ENCODE measurements at regions not wholly inside any gene's neighbourhood (a gene's known extent, or its start where the extent isn't known, plus 50 kb on each side); places are given as distances from the start of the nearest gene placed in this dataset.

DNA sequence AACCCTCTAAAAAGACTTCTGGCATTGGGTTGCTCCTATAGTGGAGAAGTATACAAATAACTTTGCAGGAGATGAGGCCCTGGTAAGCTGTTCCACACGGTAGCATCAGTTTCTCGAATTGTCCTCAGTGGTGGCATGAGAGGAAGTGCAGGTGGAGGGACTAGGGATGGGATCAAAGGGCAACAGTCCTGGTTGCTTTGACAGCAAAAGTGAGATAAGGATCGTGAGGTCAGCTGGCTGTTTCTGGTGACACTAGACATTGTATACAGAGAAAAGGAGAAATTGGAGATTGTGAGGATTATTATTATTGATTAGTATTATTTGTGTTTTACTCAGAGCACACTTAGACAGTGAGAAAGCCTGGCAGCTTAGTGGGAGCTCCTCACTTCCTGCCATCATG, 61.3 kb upstream of the EXOC2 start:
- intact Hi-C loops (cut with DNase I) = no loop called here
- WGBS, 2 donors = 73 to 81% methylated on average over 3 of the region's 3 CpGs

DNA sequence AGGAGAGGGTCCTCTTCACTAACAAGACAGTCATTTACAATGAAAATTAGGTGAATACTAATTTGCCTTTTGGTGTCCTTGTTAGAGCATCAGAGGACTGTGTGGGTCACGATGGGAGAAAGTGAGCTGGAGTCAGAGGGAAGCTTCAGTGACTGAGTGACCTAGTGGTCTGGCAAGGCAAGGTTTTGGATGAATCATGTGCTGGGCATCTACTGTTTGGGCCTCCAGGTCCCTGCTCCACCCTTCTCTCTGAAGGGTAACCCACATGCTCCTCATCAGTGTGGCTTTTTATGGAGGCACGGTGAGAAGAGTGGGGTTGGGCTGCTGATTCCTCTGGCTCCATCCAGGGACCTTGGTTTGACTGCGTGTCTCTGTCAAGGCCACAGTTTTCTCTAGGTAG, 60.5 kb upstream of the EXOC2 start:
- ATAC-seq (ENCODE audit: low FRiP score) (no peak), DNase-seq (no peak)
- peaks cover 1% of the 10 kb centered on the region for H3K9me3 ChIP-seq (ENCODE audit: control insufficient read depth, low read length)
- no peak overlapping the region for H3K27ac ChIP-seq (ENCODE audit: low read depth in 1 of 2, low read length in 2 of 2)
- no peaks in the 10 kb centered on the region for H3K4me1 ChIP-seq (ENCODE audit: control insufficient read depth in 1 of 2, insufficient read depth in 2 of 2, low read length in 2 of 2)
- H3K36me3 ChIP-seq (ENCODE audit: control insufficient read depth in 1 of 2, insufficient read depth in 2 of 2, low read length in 1 of 2) = no peaks in the 10 kb centered on the region
- intact Hi-C loops (cut with DNase I) = no loop called here
- H3K4me3 ChIP-seq (ENCODE audit: low read length in 2 of 2) = no peak overlapping the region
- 86 to 87% methylated on average over 3 of the region's 3 CpGs for WGBS, 2 donors
- H3K27me3 ChIP-seq (ENCODE audit: control insufficient read depth in 1 of 2, insufficient read depth in 2 of 2, low read length in 1 of 2) = peaks cover 0 to 1% of the 10 kb centered on the region in 2 donors

More for the DNA sequence above, 61.3 kb upstream of the EXOC2 start:
- Histone ChIP-seq H3K36me3 (ENCODE audit: control insufficient read depth in 1 of 2, insufficient read depth in 2 of 2, low read length in 1 of 2) (no peaks in the 10 kb centered on the region), H3K27ac (ENCODE audit: low read depth in 1 of 2, low read length in 2 of 2) (no peak overlapping the region), H3K9me3 (ENCODE audit: control insufficient read depth, low read length) (peaks cover 1% of the 10 kb centered on the region), H3K27me3 (ENCODE audit: control insufficient read depth in 1 of 2, insufficient read depth in 2 of 2, low read length in 1 of 2) (no peaks in the 10 kb centered on the region), H3K4me3 (ENCODE audit: low read length in 2 of 2) (no peak overlapping the region), H3K4me1 (ENCODE audit: control insufficient read depth in 1 of 2, insufficient read depth in 2 of 2, low read length in 2 of 2) (no peaks in the 10 kb centered on the region)
- ATAC-seq (ENCODE audit: low FRiP score) = no peak
- DNase-seq = no peak

DNA sequence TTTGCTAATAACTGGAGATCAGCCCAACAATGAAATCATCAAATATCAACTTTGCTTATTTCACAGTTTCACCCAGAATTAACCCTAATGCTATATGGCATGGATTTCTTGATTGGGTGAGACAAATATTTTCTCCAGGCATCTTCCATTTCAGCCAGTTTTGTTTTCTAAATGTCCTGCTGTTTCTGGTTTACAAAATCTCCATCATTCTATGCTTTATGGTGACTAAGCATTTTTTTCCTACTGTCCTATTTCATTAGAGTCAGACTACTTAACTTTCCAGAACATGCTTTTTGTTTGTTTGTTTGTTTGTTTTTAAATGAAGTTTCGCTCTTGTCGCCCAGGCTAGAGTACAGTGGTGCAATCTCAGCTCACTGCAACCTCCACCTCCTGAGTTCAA, 59.5 kb upstream of the EXOC2 start:
- H3K27ac ChIP-seq (ENCODE audit: low read depth in 1 of 2, low read length in 2 of 2) = no peak overlapping the region
- ATAC-seq (ENCODE audit: low FRiP score) (no peak), DNase-seq (no peak)
- 92 to 96% methylated on average over 2 of the region's 2 CpGs for WGBS, 2 donors
- peaks cover 1% of the 10 kb centered on the region for H3K9me3 ChIP-seq (ENCODE audit: control insufficient read depth, low read length)
- peaks cover 0 to 1% of the 10 kb centered on the region in 2 donors for H3K27me3 ChIP-seq (ENCODE audit: control insufficient read depth in 1 of 2, insufficient read depth in 2 of 2, low read length in 1 of 2)
- H3K36me3 ChIP-seq (ENCODE audit: control insufficient read depth in 1 of 2, insufficient read depth in 2 of 2, low read length in 1 of 2) = no peaks in the 10 kb centered on the region
- intact Hi-C loops (cut with DNase I) = no loop called here
- no peak overlapping the region for H3K4me3 ChIP-seq (ENCODE audit: low read length in 2 of 2)
- no peaks in the 10 kb centered on the region for H3K4me1 ChIP-seq (ENCODE audit: control insufficient read depth in 1 of 2, insufficient read depth in 2 of 2, low read length in 2 of 2)

DNA sequence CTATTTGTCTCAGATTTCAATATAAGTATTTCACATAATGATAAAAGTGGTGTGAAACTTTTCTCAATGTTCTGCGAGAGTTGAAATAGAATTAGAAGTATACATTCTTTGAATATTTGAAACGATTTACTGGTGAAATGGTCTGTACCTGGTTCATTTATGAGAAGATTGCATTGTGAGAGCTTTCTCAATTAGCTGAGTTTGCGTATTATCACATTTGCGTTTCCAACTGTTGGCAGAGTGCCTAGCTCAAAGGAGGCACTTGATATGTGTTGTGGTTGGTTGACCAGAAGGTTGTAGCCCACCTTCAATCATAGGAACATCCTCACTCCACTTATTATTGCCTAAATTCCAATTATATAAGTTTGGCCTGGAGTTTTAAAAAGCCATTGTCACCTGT, 58.8 kb upstream of the EXOC2 start:
- Histone ChIP-seq H3K9me3 (ENCODE audit: control insufficient read depth, low read length) (peaks cover 1% of the 10 kb centered on the region), H3K36me3 (ENCODE audit: control insufficient read depth in 1 of 2, insufficient read depth in 2 of 2, low read length in 1 of 2) (no peaks in the 10 kb centered on the region), H3K4me1 (ENCODE audit: control insufficient read depth in 1 of 2, insufficient read depth in 2 of 2, low read length in 2 of 2) (no peaks in the 10 kb centered on the region), H3K4me3 (ENCODE audit: low read length in 2 of 2) (no peak overlapping the region), H3K27me3 (ENCODE audit: control insufficient read depth in 1 of 2, insufficient read depth in 2 of 2, low read length in 1 of 2) (peaks cover 0 to 1% of the 10 kb centered on the region in 2 donors), H3K27ac (ENCODE audit: low read depth in 1 of 2, low read length in 2 of 2) (no peak overlapping the region)
- DNase-seq (no peak), ATAC-seq (ENCODE audit: low FRiP score) (no peak)
- intact Hi-C loops (cut with DNase I) = no loop called here
- 36 to 40% methylated on average over 4 of the region's 4 CpGs for WGBS, 2 donors

DNA sequence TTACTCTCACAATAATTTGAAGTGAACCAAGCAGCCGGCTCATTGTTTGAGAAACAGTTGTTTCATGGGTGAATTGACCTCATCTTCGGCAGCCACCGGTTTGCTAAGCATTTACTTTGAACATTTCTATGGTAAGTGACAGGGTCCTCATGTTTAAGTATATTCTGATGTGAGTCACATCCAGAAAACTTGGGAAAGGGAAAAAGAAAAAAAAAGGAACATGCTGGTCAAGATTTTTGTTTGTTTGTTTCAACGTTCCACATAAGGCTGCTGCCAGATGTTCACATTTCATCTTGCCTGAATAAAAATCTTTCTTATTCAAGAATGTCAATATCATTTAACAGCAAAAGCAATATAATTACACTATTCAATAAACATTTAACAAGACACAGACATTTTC, 55.0 kb upstream of the EXOC2 start:
- Histone ChIP-seq H3K4me1 (ENCODE audit: control insufficient read depth in 1 of 2, insufficient read depth in 2 of 2, low read length in 2 of 2) (no peaks in the 10 kb centered on the region), H3K27ac (ENCODE audit: low read depth in 1 of 2, low read length in 2 of 2) (no peak overlapping the region), H3K27me3 (ENCODE audit: control insufficient read depth in 1 of 2, insufficient read depth in 2 of 2, low read length in 1 of 2) (peaks cover 0 to 1% of the 10 kb centered on the region in 2 donors), H3K9me3 (ENCODE audit: control insufficient read depth, low read length) (peaks cover 1% of the 10 kb centered on the region), H3K36me3 (ENCODE audit: control insufficient read depth in 1 of 2, insufficient read depth in 2 of 2, low read length in 1 of 2) (no peaks in the 10 kb centered on the region), H3K4me3 (ENCODE audit: low read length in 2 of 2) (no peak overlapping the region)
- DNase-seq (no peak), ATAC-seq (ENCODE audit: low FRiP score) (no peak)
- intact Hi-C loops (cut with DNase I) = no loop called here
- WGBS, 2 donors = 62 to 73% methylated on average over 4 of the region's 4 CpGs

DNA sequence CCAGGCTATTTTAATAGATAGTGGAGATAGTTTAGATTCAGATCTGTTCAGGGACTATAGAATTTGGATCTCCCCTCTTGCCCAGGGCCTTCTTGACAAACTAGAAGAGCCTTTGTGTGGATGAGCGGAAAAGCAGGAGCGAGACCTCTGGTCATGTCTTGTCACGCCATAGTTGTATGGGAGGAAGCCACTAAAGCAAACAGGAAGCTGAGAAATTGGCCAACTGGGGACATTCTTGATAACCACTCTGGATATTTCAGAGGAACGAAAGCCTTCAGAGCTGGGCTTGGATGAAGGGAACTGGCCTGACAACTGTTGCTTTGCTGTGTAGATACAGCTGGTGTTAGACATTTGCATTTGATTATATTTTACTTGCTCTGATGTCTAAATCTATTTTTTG, 54.1 kb upstream of the EXOC2 start:
- H3K27ac ChIP-seq (ENCODE audit: low read depth in 1 of 2, low read length in 2 of 2) = no peak overlapping the region
- H3K36me3 ChIP-seq (ENCODE audit: control insufficient read depth in 1 of 2, insufficient read depth in 2 of 2, low read length in 1 of 2) = no peaks in the 10 kb centered on the region
- peaks cover 1% of the 10 kb centered on the region for H3K9me3 ChIP-seq (ENCODE audit: control insufficient read depth, low read length)
- WGBS, 2 donors = 76 to 80% methylated on average over 4 of the region's 4 CpGs
- DNase-seq (no peak), ATAC-seq (ENCODE audit: low FRiP score) (no peak)
- no peak overlapping the region for H3K4me3 ChIP-seq (ENCODE audit: low read length in 2 of 2)
- no peaks in the 10 kb centered on the region for H3K4me1 ChIP-seq (ENCODE audit: control insufficient read depth in 1 of 2, insufficient read depth in 2 of 2, low read length in 2 of 2)
- H3K27me3 ChIP-seq (ENCODE audit: control insufficient read depth in 1 of 2, insufficient read depth in 2 of 2, low read length in 1 of 2) = peaks cover 0 to 1% of the 10 kb centered on the region in 2 donors
- intact Hi-C loops (cut with DNase I) = no loop called here

DNA sequence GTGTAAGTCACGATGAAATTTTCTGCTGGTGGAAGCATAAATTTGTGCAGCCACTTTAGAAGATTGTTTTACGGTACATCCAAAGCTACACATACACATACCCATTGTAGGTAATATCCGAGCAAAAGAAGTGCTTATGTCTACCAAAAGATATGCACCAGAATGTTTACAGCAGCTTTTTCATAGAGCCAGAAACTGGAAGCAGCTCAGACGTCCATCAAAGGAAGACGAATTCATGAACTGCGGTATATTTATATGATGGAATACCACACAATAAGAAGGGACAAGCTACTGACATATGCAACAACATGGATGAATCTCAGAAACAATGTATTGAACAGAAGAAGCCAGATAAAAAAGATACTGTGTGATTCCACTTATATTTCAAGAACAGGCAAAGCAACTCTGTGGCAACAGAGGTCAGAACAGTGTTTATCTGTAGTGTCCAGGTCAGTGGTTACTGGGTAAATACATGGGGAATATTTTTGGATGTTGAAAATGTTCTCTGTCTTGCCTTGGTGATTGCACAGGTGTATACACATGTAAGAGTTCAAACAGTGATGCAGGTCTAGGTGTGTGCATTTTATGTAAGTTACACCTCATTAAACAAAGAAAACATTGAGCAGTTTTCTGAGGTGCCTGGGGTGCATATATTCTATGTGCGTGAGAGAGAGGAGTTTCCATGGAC, 51.9 kb upstream of the EXOC2 start:
- no peak overlapping the region for H3K27ac ChIP-seq (ENCODE audit: low read depth in 1 of 2, low read length in 2 of 2)
- ATAC-seq (ENCODE audit: low FRiP score) (no peak), DNase-seq (no peak)
- peaks cover 1% of the 10 kb centered on the region for H3K9me3 ChIP-seq (ENCODE audit: control insufficient read depth, low read length)
- peaks cover 0 to 1% of the 10 kb centered on the region in 2 donors for H3K27me3 ChIP-seq (ENCODE audit: control insufficient read depth in 1 of 2, insufficient read depth in 2 of 2, low read length in 1 of 2)
- H3K36me3 ChIP-seq (ENCODE audit: control insufficient read depth in 1 of 2, insufficient read depth in 2 of 2, low read length in 1 of 2) = no peaks in the 10 kb centered on the region
- H3K4me1 ChIP-seq (ENCODE audit: control insufficient read depth in 1 of 2, insufficient read depth in 2 of 2, low read length in 2 of 2) = no peaks in the 10 kb centered on the region
- intact Hi-C loops (cut with DNase I) = no loop called here
- WGBS, 2 donors = 71 to 74% methylated on average over 7 of the region's 7 CpGs
- H3K4me3 ChIP-seq (ENCODE audit: low read length in 2 of 2) = no peak overlapping the region

DNA sequence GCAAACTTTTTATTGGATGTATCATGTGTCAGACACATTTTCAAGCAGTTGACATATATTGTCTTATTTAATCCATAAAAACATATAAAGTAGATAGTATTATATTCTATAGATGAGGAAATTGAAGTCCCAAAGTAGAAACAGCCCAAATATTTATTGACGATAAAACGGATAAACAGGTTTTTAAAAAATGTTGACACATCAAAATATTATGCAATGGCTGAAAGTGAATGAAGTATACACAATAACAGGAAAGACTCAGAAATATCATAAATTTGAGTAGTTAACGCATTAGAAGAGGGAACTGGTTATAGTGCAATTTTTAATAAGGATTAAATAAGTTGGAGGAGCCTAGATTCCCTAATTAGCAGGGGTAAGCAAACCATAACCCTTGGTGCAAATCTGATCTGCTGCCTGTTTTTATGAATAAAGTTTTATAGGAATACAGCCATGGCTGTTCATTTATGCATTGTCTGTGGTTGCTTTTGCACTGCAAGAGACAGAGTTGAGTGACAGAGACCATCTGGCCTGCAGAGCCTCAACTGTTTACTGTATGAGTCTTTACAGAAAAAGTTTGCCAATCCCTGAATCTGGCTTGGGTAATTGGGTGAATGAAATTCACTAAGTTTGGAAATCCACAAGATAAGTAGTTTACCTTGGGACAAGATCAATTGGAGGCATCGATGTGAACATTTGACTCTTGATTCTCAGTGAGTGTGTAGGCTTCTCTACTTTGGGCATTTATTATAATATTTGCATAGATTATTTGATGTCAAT, 50.6 kb upstream of the EXOC2 start:
- Histone ChIP-seq H3K27ac (ENCODE audit: low read depth in 1 of 2, low read length in 2 of 2) (no peak overlapping the region), H3K4me3 (ENCODE audit: low read length in 2 of 2) (no peak overlapping the region), H3K9me3 (ENCODE audit: control insufficient read depth, low read length) (no peaks in the 10 kb centered on the region), H3K36me3 (ENCODE audit: control insufficient read depth in 1 of 2, insufficient read depth in 2 of 2, low read length in 1 of 2) (no peaks in the 10 kb centered on the region), H3K27me3 (ENCODE audit: control insufficient read depth in 1 of 2, insufficient read depth in 2 of 2, low read length in 1 of 2) (no peaks in the 10 kb centered on the region), H3K4me1 (ENCODE audit: control insufficient read depth in 1 of 2, insufficient read depth in 2 of 2, low read length in 2 of 2) (no peaks in the 10 kb centered on the region)
- DNase-seq (no peak), ATAC-seq (ENCODE audit: low FRiP score) (no peak)
- intact Hi-C loops (cut with DNase I) = no loop called here
- whole genome bisulfite sequencing, 2 donors = 70 to 71% methylated on average over 4 of the region's 4 CpGs

Data from aorta (tissue), 5 donors.